ENCODE measurements at regions not wholly inside any gene's neighbourhood (a gene's known extent, or its start where the extent isn't known, plus 50 kb on each side); places are given as distances from the start of the nearest gene placed in this dataset.
A peak's percentile ranks its signal among the peaks of the same experiment; 100 is the strongest.
"Not testable (repeated sequence)": the region's sequence is repeated elsewhere in the genome, so short reads cannot be mapped to it uniquely, and the experiment has no call there.

GRCh38 chr15:95021816-95022215, 790.5 kb downstream of the MCTP2 start:
- DNase-seq, result no peak

DNA sequence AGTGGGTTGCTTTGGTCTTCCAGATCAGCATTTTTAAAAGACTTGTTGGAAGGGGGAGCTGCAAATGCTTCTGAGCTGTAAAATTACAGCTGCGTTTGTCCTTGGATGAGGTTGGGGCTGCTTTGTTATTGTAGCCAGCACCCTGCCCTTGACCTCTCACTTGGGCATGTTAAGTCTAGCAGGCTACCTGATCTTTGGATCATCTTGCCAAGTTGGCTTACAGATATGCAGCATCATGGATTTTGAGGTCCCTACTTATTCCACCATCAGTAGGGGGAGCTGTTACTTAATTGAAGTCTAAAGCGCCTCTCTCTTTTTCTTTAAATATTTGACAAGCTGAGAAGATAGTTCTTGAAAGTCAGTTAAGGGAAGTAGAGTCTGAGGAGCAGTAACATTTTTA, 793.0 kb downstream of the MCTP2 start:
- DNase-seq, result peak in 1 of 2 experiments; percentile 26

GRCh38 chr15:95025924-95026728, 794.8 kb downstream of the MCTP2 start:
- peak; percentile 37 to 43 for DNase-seq

- DNase-seq, result no peak
These were observed 796.6 kb downstream of the MCTP2 start for GRCh38 chr15:95027981-95028380.

DNA sequence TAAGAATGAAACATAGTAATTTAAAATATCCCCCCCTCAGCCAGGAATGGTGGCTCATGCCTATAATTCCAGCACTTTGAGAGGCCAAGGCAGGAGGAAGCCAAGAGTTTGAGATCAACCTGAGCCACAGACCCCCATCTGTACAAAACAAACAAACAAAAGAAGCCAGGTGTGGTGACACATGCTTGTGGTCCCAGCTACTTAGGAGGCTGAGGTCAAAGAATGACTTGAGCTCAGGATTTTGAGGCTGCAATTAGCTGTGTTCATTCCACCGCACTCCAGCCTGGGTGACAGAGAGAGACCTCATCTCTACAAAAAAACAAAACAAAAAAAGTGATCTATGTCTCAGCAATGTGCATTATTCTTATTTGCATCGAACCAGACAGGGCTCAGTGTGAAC, 800.8 kb downstream of the MCTP2 start:
- DNase-seq, result no peak

GRCh38 chr15:95035106-95035505, 803.7 kb downstream of the MCTP2 start:
- no peak for DNase-seq

DNA sequence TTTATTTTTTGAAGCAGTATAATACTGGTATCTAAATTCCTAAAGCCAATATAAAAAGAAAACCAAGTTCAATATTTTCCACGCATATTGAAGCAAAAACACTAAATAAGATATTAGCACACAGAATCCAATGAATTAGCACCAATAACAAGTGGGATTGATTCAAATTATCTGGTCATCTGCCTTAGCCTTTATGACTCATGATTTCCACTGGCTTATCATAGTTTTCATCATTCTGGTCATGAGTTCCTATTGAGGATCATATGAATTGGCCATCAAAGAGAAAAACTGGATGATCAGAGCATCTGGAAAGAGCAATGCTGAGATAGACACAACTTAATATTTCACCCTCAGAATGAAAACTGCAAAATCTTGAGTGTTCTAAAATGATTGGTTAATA, 809.9 kb downstream of the MCTP2 start:
- no peak for DNase-seq

DNA sequence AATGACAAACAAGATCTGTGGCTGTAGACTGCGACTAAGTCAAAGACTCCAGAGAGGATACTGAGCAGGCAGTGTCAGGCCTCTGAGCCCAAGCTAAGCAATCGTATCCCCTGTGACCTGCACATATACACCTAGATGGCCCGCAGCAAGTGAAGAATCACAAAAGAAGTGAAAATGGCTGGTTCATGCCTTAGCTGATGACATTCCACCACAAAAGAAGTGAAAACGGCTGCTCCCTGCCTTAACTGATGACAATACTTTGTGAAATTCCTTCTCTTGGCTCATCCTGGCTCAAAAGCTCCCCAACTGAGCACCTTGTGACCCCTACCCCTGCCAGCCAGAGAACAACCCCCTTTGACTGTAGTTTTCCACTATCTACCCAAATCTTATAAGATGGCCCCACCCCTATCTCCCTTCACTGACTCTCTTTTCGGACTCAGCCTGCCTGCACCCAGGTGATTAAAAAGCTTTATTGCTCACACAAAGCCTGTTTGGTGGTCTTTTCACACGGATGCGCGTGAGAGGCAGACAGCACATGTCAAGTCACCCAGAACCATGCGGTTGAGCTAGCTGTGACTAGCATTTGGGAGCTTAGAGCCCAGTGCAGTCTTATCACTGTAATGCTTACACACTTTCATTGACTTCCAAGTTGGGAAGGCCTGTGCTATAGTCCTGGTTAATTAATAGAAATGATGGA, 812.0 kb downstream of the MCTP2 start:
- DNase-seq, result not testable (repeated sequence)

GRCh38 chr15:95043933-95044313, 812.6 kb downstream of the MCTP2 start:
- DNase-seq, result no peak

DNA sequence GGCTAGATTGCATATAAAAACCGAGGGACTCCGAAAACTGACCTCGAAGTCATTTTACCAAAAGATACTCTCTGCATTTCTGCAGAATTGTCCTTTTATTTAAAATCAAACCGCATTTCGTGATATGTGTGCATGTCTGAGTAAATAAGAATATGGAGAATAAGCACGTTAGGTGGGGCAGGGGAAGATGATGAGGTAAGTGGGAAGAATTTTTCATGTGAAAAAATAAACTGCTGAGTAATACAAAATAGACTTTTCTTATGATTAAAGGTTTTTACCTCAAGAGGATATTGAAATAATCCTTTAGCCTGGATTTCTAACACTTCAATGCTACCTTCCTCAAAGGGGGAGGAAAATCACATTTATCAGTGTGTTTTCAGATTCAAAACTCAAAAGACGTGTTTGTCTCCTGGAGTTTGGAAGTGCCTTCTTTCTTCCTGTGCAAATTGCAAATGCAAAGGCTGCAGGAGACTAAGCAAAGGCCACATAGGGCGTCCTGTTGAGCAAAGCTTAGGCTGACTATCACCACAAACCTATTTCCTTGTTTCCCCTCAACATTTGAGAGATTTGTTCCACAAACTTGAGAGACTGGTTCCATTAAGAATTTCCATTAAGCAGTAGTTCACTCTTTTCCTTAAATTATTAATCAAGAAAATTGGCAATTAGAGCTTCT, 813.5 kb downstream of the MCTP2 start:
- DNase-seq, result no peak

DNA sequence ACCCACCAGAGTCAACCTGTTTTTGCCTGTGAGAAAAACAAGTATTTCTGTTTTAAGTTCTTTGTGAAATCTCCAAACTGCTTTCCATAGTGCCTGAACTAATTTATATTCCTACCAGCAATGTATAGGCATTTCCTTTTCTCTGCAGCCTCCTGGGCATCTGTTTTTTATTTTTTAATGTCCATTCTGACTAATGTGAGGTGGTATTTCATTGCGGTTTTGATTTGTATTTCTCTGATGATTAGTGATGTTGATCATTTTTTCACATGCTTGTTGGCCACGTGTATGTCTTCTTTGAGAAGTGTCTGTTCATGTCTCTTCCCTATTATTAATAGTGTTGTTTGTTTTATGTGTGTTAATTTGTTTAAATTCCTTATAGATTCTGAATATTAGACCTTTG, 820.5 kb downstream of the MCTP2 start:
- DNase-seq, result no peak

DNA sequence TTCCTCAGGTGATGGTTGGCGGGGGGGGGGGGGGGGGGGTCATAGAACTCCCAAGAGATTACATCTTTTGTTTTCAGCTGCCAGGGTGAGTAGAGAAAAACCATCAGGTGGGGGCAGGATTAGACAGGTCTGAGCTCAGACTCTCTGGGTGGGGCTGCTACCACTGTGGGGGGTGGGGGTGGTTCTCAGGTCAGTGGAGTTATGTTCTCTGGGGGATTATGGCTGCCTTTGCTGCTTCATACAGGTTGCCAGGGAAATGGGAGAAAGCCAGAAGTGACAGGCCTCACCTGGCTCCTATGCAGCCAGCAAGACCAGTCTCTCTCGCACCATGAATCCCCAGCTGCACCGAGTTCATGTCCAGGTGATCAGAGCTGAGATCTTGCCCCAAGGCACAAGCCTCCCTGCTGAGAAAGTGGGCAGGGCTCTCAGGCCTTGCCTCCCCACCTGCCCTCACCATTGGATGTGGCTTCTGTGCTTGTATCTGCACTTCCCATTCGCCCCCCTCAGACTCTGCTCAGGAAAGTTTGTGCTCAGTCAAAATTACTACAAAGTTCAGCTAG, 828.1 kb downstream of the MCTP2 start:
- no peak for DNase-seq

DNA sequence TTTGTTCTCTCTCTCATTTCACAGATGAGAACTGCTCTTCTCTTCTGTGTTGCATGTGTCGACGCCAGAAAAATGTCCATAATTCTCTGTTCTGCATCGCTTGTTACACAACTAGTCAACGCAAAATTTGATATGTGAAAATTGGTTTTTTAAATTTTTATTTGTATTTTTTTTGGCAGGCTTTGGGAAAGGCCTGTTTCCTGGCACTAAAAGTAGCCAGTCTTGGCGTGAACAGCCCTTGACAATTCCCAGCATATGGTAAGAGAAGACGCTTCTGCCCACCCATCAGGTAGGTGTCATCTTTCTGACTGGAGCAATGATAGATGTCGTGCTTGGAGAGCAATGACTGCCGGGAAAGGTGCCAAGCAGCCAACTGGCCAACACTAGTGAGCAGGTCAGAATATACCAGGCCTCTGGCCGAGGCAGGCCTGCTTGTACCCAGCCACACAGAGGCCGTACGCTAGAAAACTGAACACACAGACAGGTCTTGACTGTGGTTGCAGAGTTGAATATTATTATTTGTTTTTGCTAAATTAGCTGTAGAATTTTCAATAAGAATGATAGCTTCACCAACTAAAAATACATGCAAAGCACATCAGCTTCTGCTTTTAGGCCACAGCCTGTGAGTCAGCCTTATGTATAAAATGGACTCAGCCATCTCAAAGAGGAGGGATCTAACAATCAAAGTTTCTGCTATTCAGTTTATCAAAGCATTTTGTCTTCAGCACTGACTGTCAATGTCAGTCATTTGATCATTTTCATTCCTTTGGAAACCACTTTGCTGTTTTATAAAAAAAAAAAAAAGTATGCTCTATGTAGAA, 837.5 kb downstream of the MCTP2 start:
- no peak for DNase-seq

DNA sequence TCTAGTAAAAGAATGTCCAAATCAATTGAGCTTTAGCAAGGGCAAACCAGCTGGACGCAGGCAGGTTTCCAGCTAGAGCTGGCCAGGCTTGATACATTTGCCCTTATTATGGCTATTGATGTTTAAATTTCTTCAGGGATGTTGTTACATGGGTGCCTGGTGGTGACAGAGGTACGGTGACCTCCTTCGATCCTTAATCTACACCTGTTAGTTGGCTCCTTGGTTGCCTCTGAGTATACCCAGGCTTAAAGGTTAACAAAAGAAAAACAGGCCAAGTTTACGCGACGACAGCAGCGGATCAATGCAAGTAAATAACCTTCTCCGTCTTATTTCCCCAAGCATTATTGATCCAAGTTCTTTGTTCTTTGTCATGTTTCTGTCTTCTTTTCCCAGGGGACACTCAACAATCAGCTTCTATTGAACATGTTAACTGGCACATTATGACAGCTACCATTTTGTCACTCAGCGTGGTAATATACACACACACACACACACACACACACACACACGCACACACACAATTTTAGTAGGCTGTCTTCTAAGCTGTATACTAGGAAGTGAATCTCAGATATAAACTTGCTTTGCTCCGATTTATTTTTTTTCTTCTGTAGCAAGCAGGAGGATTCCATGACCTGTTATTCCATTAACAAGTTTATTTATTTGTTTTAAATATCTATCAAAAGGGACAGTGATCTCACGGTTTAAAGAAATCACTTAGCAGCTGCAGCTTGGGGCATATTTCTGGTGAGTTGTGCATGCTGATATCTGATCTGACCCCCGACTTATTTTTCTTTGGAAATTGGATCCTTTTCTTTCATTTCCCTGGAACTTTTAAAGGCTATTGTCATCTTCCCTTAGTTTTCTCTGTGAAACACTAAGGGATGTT, 844.7 kb downstream of the MCTP2 start:
- no peak for DNase-seq

- no peak for DNase-seq
These were observed 845.3 kb downstream of the MCTP2 start for GRCh38 chr15:95076678-95076990.

- DNase-seq, result no peak
These were observed 846.6 kb downstream of the MCTP2 start for GRCh38 chr15:95078003-95078402.

- DNase-seq, result not testable (repeated sequence)
These were observed 848.9 kb downstream of the MCTP2 start for GRCh38 chr15:95080228-95080627.

GRCh38 chr15:95085056-95085455, 853.7 kb downstream of the MCTP2 start:
- DNase-seq, result no peak

GRCh38 chr15:95086531-95087252, 855.3 kb downstream of the MCTP2 start:
- DNase-seq, result no peak

GRCh38 chr15:95087253-95087609, 855.9 kb downstream of the MCTP2 start:
- no peak for DNase-seq

GRCh38 chr15:95091444-95091843, 860.1 kb downstream of the MCTP2 start:
- no peak for DNase-seq
